Skin of body (tissue), 1 donor: ENCODE measurements at regions not wholly inside any gene's neighbourhood (a gene's known extent, or its start where the extent isn't known, plus 50 kb on each side); places are given as distances from the start of the nearest gene placed in this dataset.

ENCODE experiments used
- DNase-seq: peaks from one replicate; lab custom pipeline; 2025; lab: John Stamatoyannopoulos, UW

DNA sequence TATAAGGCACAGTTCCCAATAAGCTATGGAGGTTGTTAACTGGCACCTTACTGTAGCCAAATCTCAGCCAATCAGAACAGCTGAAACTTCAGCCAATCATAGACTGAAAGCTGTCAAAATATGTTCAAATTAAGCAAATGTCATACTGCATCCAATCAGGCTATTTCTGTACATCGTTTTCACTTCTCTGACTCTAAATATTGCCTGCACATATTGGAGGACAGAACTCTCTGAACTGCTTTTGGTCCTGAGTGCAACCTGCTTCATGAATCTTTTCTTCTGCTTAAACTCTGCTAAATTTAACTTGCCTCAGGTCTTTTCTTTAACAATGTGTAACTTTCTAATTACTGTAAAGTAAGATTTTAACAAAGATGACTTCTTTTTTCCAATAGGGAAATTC lies 1198.9 kb upstream of the PCDH7 start:
- no peak for DNase-seq

GRCh38 chr4:29536745-29537144 lies 1183.4 kb upstream of the PCDH7 start:
- DNase-seq = no peak

DNA sequence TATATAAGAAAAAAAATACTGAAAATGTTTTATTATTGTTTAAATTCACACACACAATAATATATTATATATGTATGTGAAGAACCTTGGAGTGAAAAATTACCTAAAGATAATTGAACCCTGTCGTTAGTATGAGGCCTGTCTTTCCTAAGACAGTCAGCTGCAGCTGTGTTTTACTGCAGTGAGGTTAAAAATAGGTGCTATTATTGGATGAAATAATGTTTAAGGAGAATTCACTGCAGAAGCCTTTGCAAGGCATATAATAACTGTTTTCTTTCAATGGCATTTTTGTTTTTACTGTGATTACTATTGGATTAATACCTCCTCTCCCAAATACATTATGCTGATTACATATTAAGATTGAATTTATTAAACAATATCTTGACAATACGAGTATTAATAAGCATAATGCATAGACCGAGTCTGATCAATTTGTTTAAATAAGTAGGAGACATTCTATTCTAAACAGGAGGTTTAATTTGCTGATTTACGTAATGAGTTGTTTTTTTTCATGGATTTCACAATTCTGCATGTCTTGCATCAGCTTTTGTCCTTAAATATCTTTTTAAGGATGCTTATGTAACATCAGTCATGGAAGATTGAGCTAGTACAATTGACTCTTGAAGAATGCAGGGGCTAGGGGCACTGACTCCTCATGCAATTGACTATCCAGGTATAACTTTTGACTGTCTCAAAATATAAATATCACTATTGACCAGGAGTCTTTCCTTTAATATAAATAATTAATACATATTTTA lies 1181.1 kb upstream of the PCDH7 start:
- DNase-seq = no peak

DNA sequence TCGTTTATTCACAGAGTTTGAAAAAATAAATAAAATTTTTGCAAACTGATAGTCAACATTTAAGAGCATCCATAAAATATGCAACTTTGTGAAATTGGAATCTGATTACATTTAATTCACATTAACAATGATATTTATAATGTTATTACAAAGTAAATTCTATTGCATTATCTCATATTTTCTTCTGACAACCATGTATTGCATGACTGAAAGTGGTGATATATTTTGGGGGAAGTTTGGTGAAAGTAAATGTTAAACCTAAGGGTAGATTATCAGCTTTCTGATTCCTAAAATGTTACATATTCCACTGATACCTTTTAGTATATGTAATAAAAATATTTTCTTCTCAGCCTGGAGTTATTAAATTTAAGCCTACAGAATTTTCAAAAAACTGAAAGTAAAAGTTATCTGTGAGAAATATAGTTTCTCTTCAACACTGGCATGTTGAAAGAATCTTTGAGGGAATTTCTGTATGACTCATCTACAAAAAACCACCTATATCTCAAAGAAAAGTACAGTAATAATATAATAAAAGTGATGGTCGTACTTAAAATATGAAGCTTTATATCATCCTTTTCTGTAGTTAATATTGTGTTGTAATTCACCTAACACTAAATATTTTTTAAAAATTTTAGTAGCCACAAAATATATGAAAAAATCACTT lies 1179.6 kb upstream of the PCDH7 start:
- DNase-seq = no peak

DNA sequence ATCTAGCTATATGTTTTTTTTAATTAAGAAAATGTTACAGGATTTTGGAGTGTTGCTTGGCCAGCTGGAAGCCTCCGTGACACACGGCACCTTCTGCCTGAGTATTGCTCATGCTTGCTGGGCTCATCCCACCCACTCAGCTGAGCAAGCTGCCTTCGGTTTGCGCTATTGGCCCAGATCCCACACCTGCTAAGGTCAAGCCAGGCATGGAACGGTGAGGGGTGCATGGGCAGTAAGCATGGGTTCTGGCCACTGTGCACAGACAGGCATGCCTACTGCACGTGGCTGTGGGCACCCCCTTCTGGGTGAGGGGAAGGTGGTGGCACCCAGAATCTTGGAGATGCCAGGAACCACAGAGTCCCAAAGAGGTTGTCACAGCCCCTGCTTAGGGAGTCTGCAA lies 1178.4 kb upstream of the PCDH7 start:
- no peak for DNase-seq

DNA sequence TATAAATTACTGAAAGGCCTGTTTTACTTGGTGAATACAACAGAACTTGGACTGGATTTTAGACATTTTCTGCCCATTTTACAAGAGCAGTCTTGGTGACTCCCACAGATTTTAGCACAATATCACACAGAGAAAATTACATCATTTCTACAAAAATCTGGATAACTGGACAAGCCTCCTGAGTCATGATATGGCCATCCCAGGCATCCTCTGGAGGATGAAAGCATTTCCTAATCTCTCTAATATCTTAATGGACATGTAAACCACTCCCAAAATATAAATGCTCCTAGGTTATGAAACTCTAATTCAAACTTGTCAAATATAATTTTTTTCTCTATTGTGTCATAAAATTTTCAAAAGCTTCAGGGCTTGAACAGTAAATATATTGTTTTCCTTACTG lies 1170.8 kb upstream of the PCDH7 start:
- no peak for DNase-seq

DNA sequence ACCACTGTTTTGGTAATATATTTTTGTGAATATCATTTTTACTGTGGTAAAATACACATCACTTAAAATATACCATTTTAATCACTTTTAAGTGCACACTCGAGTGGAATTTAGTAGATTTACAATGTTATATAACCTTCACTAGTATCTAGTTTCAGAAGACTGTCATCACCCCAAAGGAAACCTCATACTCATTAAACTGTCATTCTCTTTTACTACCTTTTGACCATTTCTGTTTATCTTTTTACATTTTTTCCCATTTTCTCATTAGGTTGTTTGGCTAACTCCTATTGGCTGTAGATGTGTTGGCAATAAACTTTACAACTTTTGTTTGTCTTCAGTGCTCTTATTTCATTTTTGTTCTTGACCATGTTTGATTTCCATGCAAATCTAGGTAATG lies 1168.3 kb upstream of the PCDH7 start:
- DNase-seq = no peak

DNA sequence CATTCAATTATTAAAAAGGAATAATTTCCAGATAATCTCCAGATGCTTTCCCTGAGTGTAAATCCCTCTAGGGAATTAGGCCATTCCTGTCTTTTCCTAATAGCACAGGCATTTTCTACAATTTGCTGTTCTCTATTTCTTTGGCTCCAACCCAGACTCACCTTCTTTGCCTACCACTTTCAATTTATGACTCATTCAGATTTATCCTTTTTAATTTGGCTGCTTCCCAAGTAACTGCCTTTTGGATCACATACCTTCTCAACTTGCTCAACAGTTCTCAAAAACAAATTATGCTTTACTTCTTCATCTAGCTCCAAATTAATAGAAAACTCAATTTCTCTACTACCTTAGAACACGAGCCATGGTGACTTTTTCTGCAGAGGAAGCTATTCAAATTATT lies 1166.3 kb upstream of the PCDH7 start:
- DNase-seq = no peak

- DNase-seq = no peak
Measured at GRCh38 chr4:29558789-29559188, 1161.4 kb upstream of the PCDH7 start.

GRCh38 chr4:29559286-29559685 lies 1160.9 kb upstream of the PCDH7 start:
- DNase-seq = no peak

- no peak for DNase-seq
Measured at GRCh38 chr4:29560452-29560851, 1159.7 kb upstream of the PCDH7 start.

- no peak for DNase-seq
Measured at GRCh38 chr4:29565256-29565655, 1154.9 kb upstream of the PCDH7 start.

GRCh38 chr4:29566371-29566770 lies 1153.8 kb upstream of the PCDH7 start:
- no peak for DNase-seq

DNA sequence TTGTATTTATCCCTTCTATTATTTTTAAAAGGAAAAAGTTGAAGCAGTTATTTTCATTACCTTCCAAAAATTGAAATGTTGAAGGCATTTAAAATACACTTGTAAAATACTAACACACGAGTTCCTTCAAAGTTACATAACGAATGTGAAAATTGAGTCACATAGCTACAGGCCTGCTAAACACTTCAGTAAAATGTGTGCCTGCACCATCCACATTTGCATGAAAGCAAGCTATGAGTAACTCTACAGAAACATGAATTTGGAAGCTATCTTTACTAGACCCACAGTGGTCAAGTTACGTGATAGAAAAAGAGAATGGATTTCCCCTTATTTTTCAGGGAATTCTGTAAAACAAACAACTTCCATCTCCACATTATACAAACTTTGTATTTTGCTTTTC lies 1148.8 kb upstream of the PCDH7 start:
- DNase-seq = no peak

DNA sequence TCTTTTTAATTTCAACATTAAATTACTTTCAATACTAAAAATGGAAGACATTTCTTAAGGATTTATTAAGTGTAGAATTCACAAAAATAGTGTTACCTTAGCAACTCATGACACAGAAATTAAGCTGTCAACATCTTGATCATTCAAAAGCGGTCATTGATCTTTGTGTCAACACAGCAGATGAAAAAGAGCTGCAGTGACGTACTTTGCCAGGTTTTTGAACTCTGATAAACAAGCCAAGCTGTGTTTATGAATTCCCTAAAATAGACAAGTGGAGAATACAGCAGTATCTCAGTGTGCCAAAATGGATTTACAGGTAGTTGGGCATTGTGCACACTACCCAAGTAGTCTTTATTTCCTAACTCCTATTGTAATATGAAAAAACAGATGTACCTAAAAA lies 1141.8 kb upstream of the PCDH7 start:
- no peak for DNase-seq

GRCh38 chr4:29581457-29581856 lies 1138.7 kb upstream of the PCDH7 start:
- no peak for DNase-seq

GRCh38 chr4:29588617-29589016 lies 1131.6 kb upstream of the PCDH7 start:
- no peak for DNase-seq

GRCh38 chr4:29596228-29596627 lies 1123.9 kb upstream of the PCDH7 start:
- DNase-seq = no peak

GRCh38 chr4:29619168-29619567 lies 1101.0 kb upstream of the PCDH7 start:
- no peak for DNase-seq

- no peak for DNase-seq
Measured at GRCh38 chr4:29632199-29632598, 1088.0 kb upstream of the PCDH7 start.

GRCh38 chr4:29636961-29637360 lies 1083.2 kb upstream of the PCDH7 start:
- no peak for DNase-seq

DNA sequence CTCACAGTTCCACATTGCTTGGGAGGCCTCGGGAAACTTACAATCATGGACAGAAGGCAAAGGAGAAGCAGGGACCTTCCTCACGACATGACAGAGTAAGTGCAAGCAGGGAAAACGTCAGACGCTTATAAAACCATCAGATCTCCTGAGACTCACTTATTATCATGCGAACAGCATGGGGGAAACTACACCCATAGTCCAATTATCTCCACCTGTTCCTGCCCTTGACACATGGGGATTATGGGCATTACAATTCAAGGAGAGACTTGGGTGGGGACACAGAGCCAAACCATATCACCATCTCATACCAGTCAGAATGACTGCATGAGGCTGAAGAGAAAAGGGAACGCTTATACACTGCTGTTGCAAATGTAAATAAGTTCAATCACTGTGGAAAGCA lies 1066.9 kb upstream of the PCDH7 start:
- DNase-seq = no peak

GRCh38 chr4:29680644-29681043 lies 1039.5 kb upstream of the PCDH7 start:
- DNase-seq = no peak
